GM12872 (cell line): ENCODE measurements at regions not wholly inside any gene's neighbourhood (a gene's known extent, or its start where the extent isn't known, plus 50 kb on each side); places are given as distances from the start of the nearest gene placed in this dataset.

ENCODE experiments used
- CTCF ChIP-seq: IDR thresholded peaks from 3 replicates; pipeline ENCODE4 v1.5.1; 2011; ENCODE audit warnings: low read depth, mild to moderate bottlenecking, low read length, moderate library complexity; ENCODE audit not compliant: insufficient read depth

GRCh38 chr16:8188841-8189240 is 401.5 kb downstream of the TMEM114 start:
- TF ChIP-seq CTCF: no peak

GRCh38 chr16:8187782-8188372 is 402.4 kb downstream of the TMEM114 start:
- TF ChIP-seq CTCF: no peak

GRCh38 chr16:8184854-8185253 is 405.5 kb downstream of the TMEM114 start:
- no peak for TF ChIP-seq CTCF

GRCh38 chr16:8183176-8184099 is 406.9 kb downstream of the TMEM114 start:
- no peak for TF ChIP-seq CTCF

- TF ChIP-seq CTCF: no peak
These were observed 407.6 kb downstream of the TMEM114 start for GRCh38 chr16:8182761-8183160.

- TF ChIP-seq CTCF: no peak
These were observed 410.7 kb downstream of the TMEM114 start for GRCh38 chr16:8179615-8180014.

- no peak for TF ChIP-seq CTCF
These were observed 412.0 kb downstream of the TMEM114 start for GRCh38 chr16:8178271-8178670.
